Body of pancreas (tissue), 4 donors: ENCODE measurements at regions not wholly inside any gene's neighbourhood (a gene's known extent, or its start where the extent isn't known, plus 50 kb on each side); places are given as distances from the start of the nearest gene placed in this dataset.

ENCODE experiments used
- ATAC-seq: fragments of 150-250 bp; one replicate; pipeline ENCODE4 v1.9.1; 2016
- DNase-seq, 4 donors: peaks; one replicate each; pipeline ENCODE4 v3.0.0-alpha.2; 2019
- H3K27ac ChIP-seq, 4 donors: fragments of 200-600 bp; sonication (generic); 1 replicate in 3 of 4; 2 replicates in 1 of 4; pipeline versions ENCODE4 v1.5.1 to v1.6.1; 2016 to 2019; ENCODE audit warnings: mild to moderate bottlenecking in 1 of 4, mixed read lengths in 1 of 4, moderate library complexity in 1 of 4
- H3K27me3 ChIP-seq, 2 donors: fragments of 200-600 bp; sonication (generic); one replicate each; pipeline ENCODE4 v1.6.0; 2016; ENCODE audit warnings: mild to moderate bottlenecking in 1 of 2
- H3K36me3 ChIP-seq, 2 donors: fragments of 200-600 bp; sonication (generic); replicated peaks in 1 of 2; 2 replicates each; pipeline ENCODE4 v1.5.1; 2016; ENCODE audit warnings: low read depth in 2 of 2; ENCODE audit not compliant: insufficient read depth in 1 of 2
- H3K4me1 ChIP-seq: fragments of 200-600 bp; sonication (generic); one replicate; pipeline ENCODE4 v1.6.0; 2016
- H3K4me3 ChIP-seq, 2 donors: fragments of 200-600 bp; sonication (generic); 1 replicate in 1 of 2; 2 replicates in 1 of 2; pipeline ENCODE4 v1.5.1; 2016 to 2019
- H3K9me3 ChIP-seq, 3 donors: fragments of 200-600 bp; sonication (generic); 1 replicate in 2 of 3; 2 replicates in 1 of 3; pipeline ENCODE4 v1.5.1; 2016
- POLR2A ChIP-seq, 3 donors: fragments of 450-650 bp; IDR thresholded peaks; one replicate each; pipeline ENCODE4 v1.6.1; 2016; ENCODE audit warnings: antibody characterized with exemption in 3 of 3, mild to moderate bottlenecking in 2 of 3
- WGBS, 2 donors: methylation state at CpG; one replicate each; pipeline ENCODE4 v1.1.5; 2017; 5-methylcytosine and 5-hydroxymethylcytosine counted together
- intact Hi-C: fragments of 100-400 bp; cut with DNase I; formaldehyde crosslinking; loops from one replicate; pipeline ENCODE4 v1.15.1; 2023
- TF ChIP-seq, protein P1 (sequence below), 7 experiments: fragments of 450-650 bp in 4 of 7; fragments of 200-600 bp in 3 of 7; sonication (generic) in 3 of 7; IDR thresholded peaks; one replicate each; pipeline ENCODE4 v1.5.1; 2016 to 2019; ENCODE audit warnings: antibody characterized with exemption in 7 of 7

DNA sequence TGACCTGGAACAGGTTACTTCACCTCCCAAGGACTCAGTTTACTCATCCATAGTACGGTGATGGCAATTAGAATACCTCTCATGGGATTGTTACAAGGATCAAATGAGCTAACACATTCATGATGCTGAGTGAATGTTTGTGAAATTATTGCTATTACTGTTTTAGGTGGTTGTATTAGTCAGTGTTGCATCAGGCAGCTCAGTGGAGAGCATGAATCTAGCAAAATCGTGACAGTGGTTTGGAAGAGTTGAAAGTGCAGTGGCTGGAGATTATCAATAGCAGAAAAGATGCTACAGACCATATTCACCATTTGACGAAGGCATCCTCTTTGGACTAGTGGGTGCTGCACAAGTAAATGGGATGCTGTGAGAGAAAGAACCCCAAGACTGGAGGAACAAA, 50.4 kb upstream of the CTNNBL1 start:
- intact Hi-C loops = no loop called here
- ATAC-seq = no peak
- Histone ChIP-seq H3K4me1 (no peaks in the 10 kb centered on the region), H3K9me3 (no peaks in the 10 kb centered on the region), H3K27ac (no peak overlapping the region), H3K4me3 (no peak overlapping the region), H3K27me3 (peaks cover 0 to 3% of the 10 kb centered on the region in 2 donors), H3K36me3 (no peaks in the 10 kb centered on the region)
- 47 to 56% methylated on average over 3 of the region's 3 CpGs for WGBS, 2 donors
- no peak for TF ChIP-seq POLR2A (IDR thresholded peaks at IDR 0.05)
- TF ChIP-seq, protein P1, sequence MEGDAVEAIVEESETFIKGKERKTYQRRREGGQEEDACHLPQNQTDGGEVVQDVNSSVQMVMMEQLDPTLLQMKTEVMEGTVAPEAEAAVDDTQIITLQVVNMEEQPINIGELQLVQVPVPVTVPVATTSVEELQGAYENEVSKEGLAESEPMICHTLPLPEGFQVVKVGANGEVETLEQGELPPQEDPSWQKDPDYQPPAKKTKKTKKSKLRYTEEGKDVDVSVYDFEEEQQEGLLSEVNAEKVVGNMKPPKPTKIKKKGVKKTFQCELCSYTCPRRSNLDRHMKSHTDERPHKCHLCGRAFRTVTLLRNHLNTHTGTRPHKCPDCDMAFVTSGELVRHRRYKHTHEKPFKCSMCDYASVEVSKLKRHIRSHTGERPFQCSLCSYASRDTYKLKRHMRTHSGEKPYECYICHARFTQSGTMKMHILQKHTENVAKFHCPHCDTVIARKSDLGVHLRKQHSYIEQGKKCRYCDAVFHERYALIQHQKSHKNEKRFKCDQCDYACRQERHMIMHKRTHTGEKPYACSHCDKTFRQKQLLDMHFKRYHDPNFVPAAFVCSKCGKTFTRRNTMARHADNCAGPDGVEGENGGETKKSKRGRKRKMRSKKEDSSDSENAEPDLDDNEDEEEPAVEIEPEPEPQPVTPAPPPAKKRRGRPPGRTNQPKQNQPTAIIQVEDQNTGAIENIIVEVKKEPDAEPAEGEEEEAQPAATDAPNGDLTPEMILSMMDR (IDR thresholded peaks at IDR 0.05) = no peak
- DNase-seq = no peak

DNA sequence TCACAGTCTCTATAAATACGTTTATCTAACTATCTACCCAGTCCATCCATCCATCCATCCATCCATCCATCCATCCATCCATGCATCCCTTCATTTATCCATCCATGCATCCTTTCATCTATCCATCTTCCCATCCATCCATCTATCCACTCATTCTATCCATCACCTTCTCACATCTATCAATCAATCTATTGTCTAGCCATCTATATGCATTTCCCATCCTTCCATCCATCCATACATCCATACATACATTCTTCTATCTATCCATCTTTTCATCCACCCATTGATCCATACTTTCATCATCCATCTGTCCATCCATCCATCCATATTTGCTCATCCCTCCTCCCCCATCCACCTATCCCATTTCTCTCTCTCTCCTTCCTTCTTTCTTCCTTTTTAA, 51.6 kb upstream of the CTNNBL1 start:
- H3K36me3 ChIP-seq = no peaks in the 10 kb centered on the region
- 61% methylated on average over 1 of the region's 1 CpG for WGBS, 2 donors
- no peak for TF ChIP-seq POLR2A (IDR thresholded peaks at IDR 0.05)
- TF ChIP-seq, protein P1 (IDR thresholded peaks at IDR 0.05) = no peak

DNA sequence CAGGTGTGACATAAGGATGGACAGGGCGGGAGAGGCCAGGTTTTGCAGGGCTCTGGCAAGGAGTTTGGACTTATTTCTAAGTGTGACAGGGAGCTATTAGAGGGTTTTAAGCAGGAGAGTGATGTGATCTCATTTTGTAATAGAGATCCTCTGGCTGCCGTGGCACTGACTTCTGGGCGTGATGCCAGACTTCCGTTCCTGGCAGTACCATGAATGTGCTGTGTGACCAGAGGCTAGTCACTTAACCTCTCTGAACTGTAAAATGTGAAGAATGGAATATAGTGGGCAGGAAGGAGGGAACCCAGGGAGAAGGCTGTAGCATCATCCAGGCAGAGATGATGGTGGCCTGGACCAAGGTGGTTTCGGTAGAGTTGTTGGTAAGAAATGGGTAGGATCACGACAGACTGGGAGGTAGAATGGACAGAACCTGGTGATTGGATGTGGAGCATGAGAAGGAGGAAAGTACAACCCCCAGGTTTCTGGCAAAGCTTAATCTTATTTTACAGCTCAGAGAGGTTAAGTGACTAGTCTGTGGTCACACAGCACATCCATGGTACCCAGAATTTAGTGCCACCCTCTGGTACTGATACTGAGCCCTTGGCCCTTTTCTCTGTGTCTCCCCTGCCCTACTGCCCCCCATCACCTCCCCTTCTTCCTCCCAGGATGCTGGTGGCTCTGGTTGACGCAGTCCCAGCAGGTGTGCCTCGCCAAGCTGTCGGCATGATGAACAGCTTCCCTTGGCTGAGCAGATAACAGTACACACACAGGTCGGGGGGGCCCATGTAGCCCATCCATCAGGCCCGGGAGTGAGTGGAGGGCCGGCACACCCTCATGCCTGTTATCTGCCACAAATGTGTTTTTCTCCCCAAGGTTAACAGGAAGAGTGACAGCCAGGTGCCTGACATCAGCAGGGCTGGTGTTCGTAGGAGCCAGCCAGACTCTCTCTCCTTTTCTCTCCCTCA, 52.9 kb upstream of the CTNNBL1 start:
- ATAC-seq (no peak), DNase-seq (peak in 1 of 4 donors; percentile 9)
- Histone ChIP-seq H3K27ac (no peak overlapping the region), H3K4me3 (no peak overlapping the region), H3K9me3 (no peaks in the 10 kb centered on the region), H3K4me1 (no peaks in the 10 kb centered on the region), H3K27me3 (peaks cover 0 to 3% of the 10 kb centered on the region in 2 donors), H3K36me3 (no peaks in the 10 kb centered on the region)
- intact Hi-C loops = no loop called here
- TF ChIP-seq, protein P1 (IDR thresholded peaks at IDR 0.05) = no peak
- no peak for TF ChIP-seq POLR2A (IDR thresholded peaks at IDR 0.05)
- WGBS, 2 donors = 23 to 35% methylated on average over 13 of the region's 13 CpGs

More for the DNA sequence above, 51.6 kb upstream of the CTNNBL1 start:
- Histone ChIP-seq H3K27me3 (peaks cover 0 to 3% of the 10 kb centered on the region in 2 donors), H3K4me1 (no peaks in the 10 kb centered on the region), H3K9me3 (no peaks in the 10 kb centered on the region), H3K4me3 (no peak overlapping the region), H3K27ac (no peak overlapping the region)
- DNase-seq (no peak), ATAC-seq (no peak)
- intact Hi-C loops = no loop called here

DNA sequence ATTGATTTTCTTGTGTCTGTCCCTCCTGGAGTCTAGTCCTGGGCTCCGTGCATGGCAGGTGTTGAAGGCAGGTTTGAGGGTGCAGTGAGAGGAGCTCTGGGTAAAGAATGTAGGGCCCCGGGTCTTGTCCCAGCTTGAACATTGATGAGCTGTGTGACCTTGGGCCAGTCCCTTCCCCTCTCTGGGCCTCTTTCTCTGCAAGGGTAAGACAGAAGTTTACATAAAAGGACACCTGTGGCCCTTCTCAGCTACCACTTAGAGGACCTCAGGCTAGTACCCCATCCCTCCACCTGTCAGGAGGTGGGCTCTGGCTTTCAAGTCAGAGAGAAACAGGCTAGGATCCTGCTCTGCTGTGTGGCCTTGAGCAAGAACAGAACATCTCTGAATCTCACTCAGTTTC, 55.3 kb upstream of the CTNNBL1 start:
- Histone ChIP-seq H3K27me3 (peaks cover 0 to 3% of the 10 kb centered on the region in 2 donors), H3K36me3 (no peaks in the 10 kb centered on the region), H3K4me3 (no peak overlapping the region), H3K4me1 (no peaks in the 10 kb centered on the region), H3K27ac (no peak overlapping the region), H3K9me3 (no peaks in the 10 kb centered on the region)
- WGBS, 2 donors = 54 to 56% methylated on average over 2 of the region's 2 CpGs
- DNase-seq (no peak), ATAC-seq (no peak)
- intact Hi-C loops = no loop called here
- no peak for TF ChIP-seq POLR2A (IDR thresholded peaks at IDR 0.05)
- TF ChIP-seq, protein P1 (IDR thresholded peaks at IDR 0.05) = no peak
